GM21390 (cell line): ENCODE measurements at regions not wholly inside any gene's neighbourhood (a gene's known extent, or its start where the extent isn't known, plus 50 kb on each side); places are given as distances from the start of the nearest gene placed in this dataset.

ENCODE experiments used
- ATAC-seq: cut with Tn5 transposase; IDR thresholded peaks from one replicate; pipeline ENCODE4 v1.9.1; 2021; ENCODE audit not compliant: unreplicated experiment

GRCh38 chr5:120217001-120217400, 247.1 kb upstream of the PRR16 start:
- no peak for ATAC-seq

- no peak for ATAC-seq
These were observed 244.1 kb upstream of the PRR16 start for GRCh38 chr5:120219988-120220387.

GRCh38 chr5:120225524-120225923, 238.6 kb upstream of the PRR16 start:
- no peak for ATAC-seq

GRCh38 chr5:120228262-120229031, 235.7 kb upstream of the PRR16 start:
- no peak for ATAC-seq

DNA sequence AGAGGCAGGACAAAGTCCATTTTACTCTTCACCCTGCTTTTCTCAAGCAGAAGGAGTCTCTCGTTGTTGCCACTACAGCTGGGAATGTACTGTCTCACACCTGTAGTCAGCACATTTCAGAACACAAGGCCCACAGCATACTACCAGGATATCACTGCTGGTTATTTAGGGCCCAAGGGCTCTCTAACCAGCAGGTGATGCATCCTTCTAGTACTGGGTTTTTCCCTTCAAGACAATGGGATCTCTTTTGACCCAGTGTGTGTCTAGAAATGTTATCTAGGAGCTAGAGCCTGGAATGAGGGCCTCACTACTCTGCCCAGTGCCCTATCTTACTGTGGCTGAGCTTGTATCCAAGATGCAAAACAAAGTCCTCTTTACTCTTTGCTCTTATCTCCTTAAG, 235.1 kb upstream of the PRR16 start:
- ATAC-seq, result no peak

DNA sequence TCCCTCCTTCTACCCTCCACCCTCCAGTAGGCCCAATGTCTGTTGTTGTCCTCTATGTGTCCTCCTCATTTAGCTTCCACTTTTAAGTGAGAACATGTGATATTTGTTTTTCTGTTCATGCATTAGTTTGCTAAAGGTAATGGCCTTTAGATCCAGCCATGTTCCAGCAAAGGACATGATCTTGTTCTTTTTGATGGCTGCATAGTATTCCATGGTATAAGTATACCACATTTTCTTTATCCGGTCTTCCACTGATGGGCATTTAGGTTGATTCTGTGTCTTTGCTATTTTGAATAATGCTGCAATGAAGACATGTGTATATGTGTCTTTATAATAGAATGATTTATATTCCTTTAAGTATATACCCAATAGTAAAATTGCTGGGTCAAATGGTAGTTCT, 232.5 kb upstream of the PRR16 start:
- ATAC-seq, result no peak

DNA sequence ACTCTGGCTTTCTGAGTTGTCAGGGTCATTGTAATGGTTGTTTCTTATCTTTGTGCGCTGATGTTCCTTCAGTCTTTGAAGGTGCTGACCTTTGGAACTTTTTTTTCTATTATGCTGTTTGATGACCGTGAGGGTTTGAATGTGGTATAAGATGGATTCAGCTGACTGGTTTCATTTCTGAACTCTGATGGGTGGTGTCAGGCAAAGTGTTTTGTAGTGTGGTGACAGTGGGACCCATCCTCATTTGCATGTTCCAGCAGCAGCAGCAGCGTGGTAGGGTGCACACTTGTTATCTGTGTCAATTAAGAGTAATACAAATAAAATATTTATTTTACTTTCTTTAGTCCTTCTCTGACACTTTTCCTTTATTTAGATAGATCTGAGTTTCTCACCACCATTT, 227.7 kb upstream of the PRR16 start:
- peak; percentile 70 for ATAC-seq

GRCh38 chr5:120239086-120239485, 225.0 kb upstream of the PRR16 start:
- ATAC-seq, result no peak

DNA sequence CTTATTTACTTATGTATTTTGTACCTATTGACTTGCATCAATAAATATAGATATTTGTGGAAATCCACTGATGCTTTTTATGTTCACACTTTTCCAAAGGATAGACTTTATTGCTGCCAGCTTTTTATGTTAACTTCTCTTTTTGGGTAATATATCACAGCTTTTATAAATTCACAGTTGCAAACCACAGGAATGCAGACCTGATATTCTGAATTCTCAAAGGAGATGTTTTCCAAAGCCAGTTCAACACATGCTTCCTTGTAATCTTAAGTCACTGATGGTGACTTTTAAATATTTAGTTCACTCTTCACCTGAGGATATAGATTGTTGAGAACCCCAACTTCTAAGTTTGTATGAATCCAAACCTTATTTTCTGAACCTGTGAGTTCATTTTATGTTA, 223.4 kb upstream of the PRR16 start:
- ATAC-seq, result no peak

DNA sequence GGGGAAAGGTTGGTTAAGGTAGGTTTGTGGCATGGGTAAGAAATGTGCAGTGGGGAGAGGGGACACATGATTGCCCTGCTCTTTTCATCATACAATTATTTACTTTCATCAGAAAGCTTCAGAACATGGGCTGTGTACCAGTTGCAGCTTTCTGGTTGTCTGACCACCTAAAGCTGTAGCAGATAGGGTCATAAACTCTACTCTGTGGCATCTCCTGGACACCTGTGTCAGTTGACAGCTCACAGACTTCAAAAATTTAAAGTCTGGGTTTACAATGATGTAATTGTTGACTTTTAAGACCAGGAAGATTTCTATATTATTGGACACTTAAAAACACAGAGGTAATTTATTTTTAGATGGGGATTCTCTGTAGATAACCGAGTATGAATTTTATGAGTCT, 222.7 kb upstream of the PRR16 start:
- no peak for ATAC-seq

- no peak for ATAC-seq
These were observed 212.2 kb upstream of the PRR16 start for GRCh38 chr5:120251898-120252297.

DNA sequence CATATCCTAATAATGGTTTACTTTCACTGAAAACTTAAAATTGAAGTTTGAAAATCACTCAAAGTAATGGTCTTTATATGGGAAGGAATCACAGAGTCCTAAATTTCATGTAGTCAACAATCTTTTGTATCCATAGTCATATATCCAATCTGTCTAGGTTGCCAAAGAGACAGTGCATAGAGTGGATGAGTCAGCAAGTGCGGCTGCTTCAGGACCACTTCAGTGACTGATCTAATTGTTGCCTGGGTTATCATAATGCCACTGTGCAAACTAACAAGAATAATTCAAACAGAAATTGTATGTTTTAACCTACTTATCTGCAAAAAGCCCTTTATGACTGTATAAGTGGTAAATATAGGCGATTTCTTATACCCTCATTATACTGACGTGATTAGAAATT, 211.3 kb upstream of the PRR16 start:
- no peak for ATAC-seq

DNA sequence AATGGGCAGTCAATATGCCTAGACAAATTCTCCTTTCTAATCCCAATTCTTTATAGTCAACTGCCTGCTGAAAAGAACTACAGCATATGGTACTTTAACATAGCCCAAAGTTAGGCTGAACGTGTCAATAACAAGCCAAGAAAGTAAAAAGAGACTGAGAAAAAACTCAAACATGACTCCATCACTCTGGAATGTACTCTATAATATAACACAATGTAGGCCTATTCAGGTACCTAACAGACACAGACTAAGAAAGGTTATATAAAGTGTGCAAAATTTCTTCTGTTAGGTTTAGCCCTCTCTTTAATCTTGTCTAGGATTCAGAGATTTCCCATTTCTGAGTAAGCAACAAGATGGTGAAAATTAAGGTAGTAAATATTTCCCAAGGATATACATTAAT, 209.7 kb upstream of the PRR16 start:
- ATAC-seq, result no peak

GRCh38 chr5:120255214-120255613, 208.9 kb upstream of the PRR16 start:
- ATAC-seq, result no peak

GRCh38 chr5:120256376-120256775, 207.7 kb upstream of the PRR16 start:
- ATAC-seq, result no peak

DNA sequence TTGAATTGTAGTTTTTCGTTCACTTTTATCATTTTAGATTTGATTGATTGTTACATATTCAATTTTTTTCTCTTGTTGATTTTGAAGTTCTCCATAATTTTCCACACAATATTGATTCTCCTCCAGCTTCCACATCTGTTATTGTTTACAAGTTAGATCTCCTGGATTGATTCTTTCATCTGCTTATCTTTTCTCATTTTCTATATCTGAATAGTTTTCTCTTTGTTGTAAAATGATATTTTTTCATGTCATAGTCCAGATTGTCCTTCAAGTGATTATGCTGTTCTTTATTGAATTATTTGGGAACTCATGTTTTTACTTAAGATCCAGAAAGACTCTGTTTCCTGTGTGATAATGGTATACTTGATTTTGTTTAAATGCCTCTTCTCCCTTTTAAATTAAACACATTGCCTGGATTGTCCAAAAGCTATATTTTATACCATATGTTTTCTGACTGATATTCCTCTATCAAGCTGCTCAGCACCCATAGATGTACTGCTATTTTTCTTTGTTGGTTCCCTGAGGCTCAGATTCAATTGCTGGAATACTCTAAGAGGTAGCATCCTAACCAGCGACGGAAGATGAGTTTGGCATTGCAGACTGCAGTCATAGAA, 206.6 kb upstream of the PRR16 start:
- ATAC-seq, result no peak

GRCh38 chr5:120258123-120258522, 206.0 kb upstream of the PRR16 start:
- no peak for ATAC-seq

- no peak for ATAC-seq
These were observed 203.4 kb upstream of the PRR16 start for GRCh38 chr5:120260651-120261050.

DNA sequence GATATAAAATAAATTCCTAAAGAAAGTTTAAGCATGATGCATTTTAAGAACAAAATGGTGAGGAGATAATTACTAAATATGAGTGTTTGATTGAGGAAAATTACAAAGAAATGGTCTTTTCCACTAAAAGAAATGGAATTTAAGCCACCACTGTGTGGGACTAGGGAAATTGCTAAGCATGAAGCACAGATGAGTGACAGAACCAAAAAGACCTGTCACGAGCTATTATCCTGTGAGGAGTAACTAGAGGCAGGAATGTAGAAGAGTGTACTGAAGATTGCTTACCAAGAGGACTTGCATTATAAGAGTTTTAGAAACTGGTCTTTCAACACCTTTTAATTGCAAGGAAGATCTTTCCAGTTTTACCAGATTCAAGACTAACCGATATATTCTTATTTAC, 193.6 kb upstream of the PRR16 start:
- ATAC-seq, result no peak

DNA sequence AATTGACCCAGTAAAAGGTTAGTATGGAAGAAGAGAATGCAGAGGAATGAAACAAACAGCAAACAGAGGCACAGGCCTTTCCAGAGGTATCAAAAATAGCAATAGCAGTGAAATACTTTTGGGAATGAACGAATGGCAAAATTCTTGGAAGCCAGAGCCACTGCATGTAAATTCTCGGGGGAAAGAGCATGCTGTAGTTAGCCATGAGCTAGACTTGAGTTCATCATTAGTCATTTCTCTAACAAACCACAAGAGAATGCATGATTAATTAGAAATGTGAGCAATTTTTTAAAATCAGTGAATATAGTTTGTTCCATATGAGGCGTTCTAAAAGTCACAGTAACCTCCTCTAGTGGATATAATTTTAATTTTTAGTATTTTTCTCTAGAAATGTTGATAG, 170.3 kb upstream of the PRR16 start:
- no peak for ATAC-seq

DNA sequence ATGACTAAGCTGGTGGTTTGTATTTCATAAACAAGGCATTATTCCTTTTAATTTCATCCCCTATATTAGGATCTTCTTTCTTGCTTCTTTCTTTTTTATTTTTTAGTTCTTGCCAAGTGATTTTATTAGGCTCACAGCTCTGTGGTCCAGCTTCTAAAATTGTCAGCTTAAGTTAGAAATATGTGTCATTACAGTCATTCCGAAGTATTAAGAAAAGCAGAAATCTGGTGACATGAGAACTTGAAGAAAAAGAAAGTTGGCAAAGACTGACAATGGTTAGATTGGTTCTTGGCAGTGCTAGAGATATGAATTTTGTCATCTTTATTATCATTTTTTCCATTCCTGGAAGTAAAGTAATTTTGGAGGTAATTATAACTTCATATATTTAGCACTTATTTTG, 166.5 kb upstream of the PRR16 start:
- ATAC-seq, result no peak

GRCh38 chr5:120298981-120299380, 165.1 kb upstream of the PRR16 start:
- no peak for ATAC-seq

DNA sequence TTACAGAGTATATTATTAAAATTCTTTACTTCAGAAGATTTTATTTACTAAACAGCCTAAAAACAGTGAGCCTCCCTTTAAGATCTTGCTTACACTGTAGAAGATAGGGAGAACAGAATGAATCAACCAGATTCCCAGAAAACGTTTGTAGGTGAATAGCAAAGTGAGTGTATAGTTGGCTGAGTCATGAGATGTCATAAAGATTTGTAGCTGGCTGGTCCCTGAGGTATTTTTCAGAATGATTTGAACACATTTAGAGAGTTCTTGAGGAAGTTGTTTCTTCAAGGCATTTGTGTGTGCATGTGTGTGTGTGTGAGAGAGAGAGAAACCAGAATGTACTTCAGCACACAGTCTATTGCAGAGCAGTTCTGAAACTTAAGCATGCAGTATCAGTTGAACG, 159.4 kb upstream of the PRR16 start:
- ATAC-seq, result no peak
